Ishikawa (cell line): ENCODE measurements at regions not wholly inside any gene's neighbourhood (a gene's known extent, or its start where the extent isn't known, plus 50 kb on each side); places are given as distances from the start of the nearest gene placed in this dataset.

Experiments
- CEBPB ChIP-seq: IDR thresholded peaks from 2 replicates; pipeline ENCODE4 v1.6.1; 2012
- CREB1 ChIP-seq: IDR thresholded peaks from 2 replicates; pipeline ENCODE4 v1.6.1; 2012; ENCODE audit warnings: low read depth
- EGR1 ChIP-seq: IDR thresholded peaks from 2 replicates; pipeline ENCODE4 v1.6.1; 2012
- EP300 ChIP-seq: IDR thresholded peaks from 2 replicates; pipeline ENCODE4 v1.6.1; 2012; ENCODE audit warnings: borderline replicate concordance
- FOXM1 ChIP-seq: IDR thresholded peaks from 2 replicates; pipeline ENCODE4 v1.6.1; 2012; ENCODE audit warnings: low read depth, borderline replicate concordance
- NFIC ChIP-seq: IDR thresholded peaks from 2 replicates; pipeline ENCODE4 v1.6.1; 2012
- RAD21 ChIP-seq: IDR thresholded peaks from 2 replicates; pipeline ENCODE4 v1.6.1; 2012; ENCODE audit warnings: low read depth
- TAF1 ChIP-seq: IDR thresholded peaks from 2 replicates; pipeline ENCODE4 v1.6.1; 2012; ENCODE audit warnings: low read depth, mild to moderate bottlenecking
- TCF12 ChIP-seq: IDR thresholded peaks from 2 replicates; pipeline ENCODE4 v1.6.1; 2012; ENCODE audit warnings: low read depth
- TEAD4 ChIP-seq: IDR thresholded peaks from 2 replicates; pipeline ENCODE4 v1.6.1; 2012
- YY1 ChIP-seq: IDR thresholded peaks from 2 replicates; pipeline ENCODE4 v1.6.1; 2012; ENCODE audit warnings: low read depth
- ZBTB7A ChIP-seq: IDR thresholded peaks from 2 replicates; pipeline ENCODE4 v1.6.1; 2012; ENCODE audit warnings: low read depth
- TF ChIP-seq, protein P1 (sequence below): IDR thresholded peaks from 2 replicates; pipeline ENCODE4 v1.6.1; 2012
- TF ChIP-seq, protein P2 (sequence below): IDR thresholded peaks from 2 replicates; pipeline ENCODE4 v1.6.1; 2012
- TF ChIP-seq, protein P3 (sequence below): IDR thresholded peaks from 2 replicates; pipeline ENCODE4 v1.6.1; 2012; ENCODE audit warnings: low read depth, mild to moderate bottlenecking

DNA sequence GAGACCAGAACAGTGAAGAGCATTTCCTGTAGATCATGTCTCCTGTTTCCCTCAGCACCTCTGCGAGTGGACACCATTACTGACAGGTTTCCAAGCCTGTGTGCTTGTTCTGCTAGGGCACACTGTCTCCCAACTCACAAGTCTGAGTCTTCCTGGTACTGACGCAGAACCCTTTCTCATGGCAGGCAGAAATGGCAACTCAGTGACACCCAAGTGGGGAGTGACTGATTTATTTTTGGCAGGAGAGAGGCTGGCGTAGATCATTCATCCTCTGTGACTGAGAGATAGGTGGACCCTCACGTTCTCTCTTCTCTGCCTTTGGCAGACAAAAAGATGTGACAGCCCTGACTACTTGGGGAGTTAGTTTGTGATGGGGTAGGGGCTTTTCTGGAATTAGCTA, 183.4 kb downstream of the RFC3 start:
- TF ChIP-seq EGR1 (no peak), TCF12 (no peak), CEBPB (no peak), NFIC (no peak), TEAD4 (no peak), TAF1 (no peak)
- TF ChIP-seq, protein P1, sequence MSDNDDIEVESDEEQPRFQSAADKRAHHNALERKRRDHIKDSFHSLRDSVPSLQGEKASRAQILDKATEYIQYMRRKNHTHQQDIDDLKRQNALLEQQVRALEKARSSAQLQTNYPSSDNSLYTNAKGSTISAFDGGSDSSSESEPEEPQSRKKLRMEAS = no peak
- TF ChIP-seq, protein P2, sequence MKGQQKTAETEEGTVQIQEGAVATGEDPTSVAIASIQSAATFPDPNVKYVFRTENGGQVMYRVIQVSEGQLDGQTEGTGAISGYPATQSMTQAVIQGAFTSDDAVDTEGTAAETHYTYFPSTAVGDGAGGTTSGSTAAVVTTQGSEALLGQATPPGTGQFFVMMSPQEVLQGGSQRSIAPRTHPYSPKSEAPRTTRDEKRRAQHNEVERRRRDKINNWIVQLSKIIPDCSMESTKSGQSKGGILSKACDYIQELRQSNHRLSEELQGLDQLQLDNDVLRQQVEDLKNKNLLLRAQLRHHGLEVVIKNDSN = no peak
- TF ChIP-seq, protein P3, sequence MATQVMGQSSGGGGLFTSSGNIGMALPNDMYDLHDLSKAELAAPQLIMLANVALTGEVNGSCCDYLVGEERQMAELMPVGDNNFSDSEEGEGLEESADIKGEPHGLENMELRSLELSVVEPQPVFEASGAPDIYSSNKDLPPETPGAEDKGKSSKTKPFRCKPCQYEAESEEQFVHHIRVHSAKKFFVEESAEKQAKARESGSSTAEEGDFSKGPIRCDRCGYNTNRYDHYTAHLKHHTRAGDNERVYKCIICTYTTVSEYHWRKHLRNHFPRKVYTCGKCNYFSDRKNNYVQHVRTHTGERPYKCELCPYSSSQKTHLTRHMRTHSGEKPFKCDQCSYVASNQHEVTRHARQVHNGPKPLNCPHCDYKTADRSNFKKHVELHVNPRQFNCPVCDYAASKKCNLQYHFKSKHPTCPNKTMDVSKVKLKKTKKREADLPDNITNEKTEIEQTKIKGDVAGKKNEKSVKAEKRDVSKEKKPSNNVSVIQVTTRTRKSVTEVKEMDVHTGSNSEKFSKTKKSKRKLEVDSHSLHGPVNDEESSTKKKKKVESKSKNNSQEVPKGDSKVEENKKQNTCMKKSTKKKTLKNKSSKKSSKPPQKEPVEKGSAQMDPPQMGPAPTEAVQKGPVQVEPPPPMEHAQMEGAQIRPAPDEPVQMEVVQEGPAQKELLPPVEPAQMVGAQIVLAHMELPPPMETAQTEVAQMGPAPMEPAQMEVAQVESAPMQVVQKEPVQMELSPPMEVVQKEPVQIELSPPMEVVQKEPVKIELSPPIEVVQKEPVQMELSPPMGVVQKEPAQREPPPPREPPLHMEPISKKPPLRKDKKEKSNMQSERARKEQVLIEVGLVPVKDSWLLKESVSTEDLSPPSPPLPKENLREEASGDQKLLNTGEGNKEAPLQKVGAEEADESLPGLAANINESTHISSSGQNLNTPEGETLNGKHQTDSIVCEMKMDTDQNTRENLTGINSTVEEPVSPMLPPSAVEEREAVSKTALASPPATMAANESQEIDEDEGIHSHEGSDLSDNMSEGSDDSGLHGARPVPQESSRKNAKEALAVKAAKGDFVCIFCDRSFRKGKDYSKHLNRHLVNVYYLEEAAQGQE = no peak

DNA sequence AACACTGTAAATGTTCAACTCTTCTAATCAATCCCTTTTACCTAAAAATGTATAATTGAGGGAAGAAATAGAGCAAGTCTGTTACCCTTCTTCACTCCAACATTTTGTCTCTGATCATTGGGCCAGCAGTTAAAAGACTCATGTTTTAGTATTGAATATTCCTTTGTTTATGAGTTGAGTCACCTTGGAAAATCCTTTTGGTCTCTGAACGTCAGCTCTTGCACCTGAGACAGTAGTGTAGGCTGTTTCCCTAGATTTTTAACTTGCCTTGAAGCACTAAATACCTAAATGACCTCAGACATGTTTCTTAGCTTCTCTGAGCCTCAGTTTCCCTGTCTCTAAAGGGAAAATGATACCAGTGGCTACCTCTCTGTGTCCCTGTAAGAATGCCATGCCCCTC, 184.2 kb downstream of the RFC3 start:
- TF ChIP-seq, protein P2 = no peak
- no peak for TF ChIP-seq TAF1
- TF ChIP-seq, protein P1 = no peak
- no peak for TF ChIP-seq TEAD4
- no peak for TF ChIP-seq CREB1
- TF ChIP-seq EGR1 = no peak
- no peak for TF ChIP-seq CEBPB
- TF ChIP-seq YY1 = no peak
- no peak for TF ChIP-seq EP300
- TF ChIP-seq RAD21 = no peak
- no peak for TF ChIP-seq TCF12
- TF ChIP-seq ZBTB7A = no peak
- TF ChIP-seq, protein P3 = no peak

DNA sequence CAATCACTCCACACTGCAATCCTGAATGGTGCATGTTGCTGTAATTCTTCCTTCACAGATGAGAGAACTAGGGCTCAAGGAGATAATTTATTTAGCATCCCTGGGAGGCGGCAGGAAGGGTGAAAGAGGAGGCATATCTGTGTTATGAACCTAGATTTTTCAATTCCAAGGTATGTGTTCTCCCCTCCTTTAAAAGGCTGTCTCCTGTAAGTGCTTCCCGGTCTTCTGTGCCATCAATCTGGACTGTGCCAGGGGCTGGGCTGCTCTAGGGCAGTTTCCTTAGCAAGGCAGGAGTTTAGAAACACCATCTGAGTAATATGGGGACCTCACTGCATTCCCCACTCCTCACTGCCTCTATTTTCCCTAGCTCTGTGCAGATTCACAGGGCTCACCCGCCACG, 185.0 kb downstream of the RFC3 start:
- TF ChIP-seq TAF1 (no peak), TEAD4 (no peak), EGR1 (no peak), ZBTB7A (no peak), CREB1 (no peak), FOXM1 (no peak), NFIC (no peak), TCF12 (no peak), YY1 (no peak), EP300 (no peak), CEBPB (no peak), RAD21 (no peak)
- TF ChIP-seq, protein P3 = no peak
- TF ChIP-seq, protein P2 = no peak
- TF ChIP-seq, protein P1 = no peak

DNA sequence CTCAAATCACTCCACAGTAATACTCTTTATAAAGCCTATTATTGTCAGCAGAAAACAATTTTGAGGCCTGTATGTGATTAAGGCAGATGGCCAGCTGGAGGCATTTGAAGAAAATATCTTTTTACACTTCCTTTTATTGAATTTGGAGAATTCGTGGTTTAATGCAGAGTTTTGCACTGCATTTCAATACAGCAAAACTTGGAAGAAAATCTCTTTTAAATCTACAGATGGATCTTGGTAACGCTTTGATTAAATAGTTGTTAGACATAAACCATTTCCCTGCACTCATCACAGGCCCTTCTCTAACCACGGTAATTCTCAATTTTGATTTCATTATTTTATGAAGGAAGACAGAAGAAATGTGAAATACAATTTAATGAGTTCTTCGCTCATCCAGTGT, 185.7 kb downstream of the RFC3 start:
- no peak for TF ChIP-seq YY1
- TF ChIP-seq TCF12 = no peak
- TF ChIP-seq ZBTB7A = no peak
- no peak for TF ChIP-seq TEAD4
- TF ChIP-seq, protein P2 = no peak
- TF ChIP-seq TAF1 = no peak
- TF ChIP-seq RAD21 = no peak
- TF ChIP-seq, protein P3 = no peak
- TF ChIP-seq CEBPB = no peak
- TF ChIP-seq, protein P1 = no peak
- no peak for TF ChIP-seq CREB1
- no peak for TF ChIP-seq FOXM1
- TF ChIP-seq NFIC = no peak
- no peak for TF ChIP-seq EGR1
- no peak for TF ChIP-seq EP300
